K562 (cell line): ENCODE measurements at regions not wholly inside any gene's neighbourhood (a gene's known extent, or its start where the extent isn't known, plus 50 kb on each side); places are given as distances from the start of the nearest gene placed in this dataset.

Experiments
- MCM7 ChIP-seq, 2 experiments: fragments of 450-650 bp; IDR thresholded peaks; 2 replicates each; pipeline ENCODE4 v1.6.1; 2016 to 2018
- NFIC ChIP-seq: fragments of 450-650 bp; IDR thresholded peaks from 2 replicates; pipeline ENCODE4 v1.6.1; 2017; ENCODE audit warnings: mild to moderate bottlenecking, inconsistent platforms
- RBM25 ChIP-seq: fragments of 200-400 bp; formaldehyde crosslinking; IDR thresholded peaks from 2 replicates; pipeline ENCODE4 v1.6.1; 2018; ENCODE audit warnings: low read length, low read depth, moderate library complexity; ENCODE audit not compliant: severe bottlenecking
- ZNF347 ChIP-seq: fragments of 450-650 bp; formaldehyde crosslinking; IDR thresholded peaks from 2 replicates; pipeline ENCODE4 v1.4.0; 2020; ENCODE audit warnings: low read depth, mild to moderate bottlenecking, moderate library complexity
- ZNF668 ChIP-seq: fragments of 250-450 bp; sonication (Bioruptor Pico); IDR thresholded peaks from 2 replicates; pipeline ENCODE4 v1.8.0; 2022; ENCODE audit warnings: mild to moderate bottlenecking, inconsistent platforms
- TF ChIP-seq, protein P1 (sequence below): fragments of 450-650 bp; IDR thresholded peaks from 2 replicates; pipeline ENCODE4 v1.6.1; 2017; ENCODE audit warnings: antibody characterized with exemption, mild to moderate bottlenecking
- TF ChIP-seq, protein P2 (sequence below): fragments of 450-650 bp; formaldehyde crosslinking; IDR thresholded peaks from 2 replicates; pipeline ENCODE4 v1.4.0; 2022; ENCODE audit warnings: missing genetic modification characterization
- TF ChIP-seq, protein P3 (sequence below): sonication (generic); formaldehyde crosslinking; IDR thresholded peaks from 2 replicates; pipeline ENCODE4 v1.8.1; 2022; ENCODE audit warnings: missing genetic modification reagents

DNA sequence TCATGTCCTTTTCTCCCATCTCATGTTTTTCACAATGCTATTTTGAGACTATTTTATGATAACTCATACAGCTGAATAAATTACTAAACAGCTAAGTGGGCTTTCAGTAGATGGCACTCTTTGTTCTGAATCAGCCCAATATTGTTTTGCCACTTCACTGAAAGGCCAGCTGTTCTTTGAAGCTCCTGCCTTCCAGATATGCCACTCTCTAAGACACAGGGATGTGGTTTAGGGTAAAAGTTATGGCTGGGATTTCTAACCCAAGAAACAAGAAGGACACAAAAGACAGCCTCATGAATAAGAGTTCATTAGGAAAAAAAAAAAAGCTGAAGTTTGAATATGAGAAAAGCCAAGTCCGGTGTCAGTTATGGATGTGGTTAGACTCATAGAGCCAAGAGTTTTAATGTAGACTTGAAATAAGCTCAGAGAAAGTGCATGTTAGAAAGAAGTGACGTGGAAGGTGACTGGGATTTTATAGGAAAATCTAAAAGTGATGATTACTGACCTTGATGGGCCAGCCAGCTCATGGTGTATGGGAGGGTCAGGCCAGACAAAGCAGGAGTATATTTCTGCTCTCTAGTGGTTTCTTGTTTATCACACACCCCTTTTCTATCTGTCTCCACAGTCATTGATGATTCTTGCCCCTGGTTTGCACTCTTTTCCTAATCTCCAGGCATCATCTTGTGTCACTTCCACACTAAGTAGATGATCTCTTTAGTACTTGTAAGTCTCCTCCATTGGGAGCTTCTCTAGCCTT lies 488.5 kb downstream of the NR2F1-AS1 start (continued):
- TF ChIP-seq, protein P1, sequence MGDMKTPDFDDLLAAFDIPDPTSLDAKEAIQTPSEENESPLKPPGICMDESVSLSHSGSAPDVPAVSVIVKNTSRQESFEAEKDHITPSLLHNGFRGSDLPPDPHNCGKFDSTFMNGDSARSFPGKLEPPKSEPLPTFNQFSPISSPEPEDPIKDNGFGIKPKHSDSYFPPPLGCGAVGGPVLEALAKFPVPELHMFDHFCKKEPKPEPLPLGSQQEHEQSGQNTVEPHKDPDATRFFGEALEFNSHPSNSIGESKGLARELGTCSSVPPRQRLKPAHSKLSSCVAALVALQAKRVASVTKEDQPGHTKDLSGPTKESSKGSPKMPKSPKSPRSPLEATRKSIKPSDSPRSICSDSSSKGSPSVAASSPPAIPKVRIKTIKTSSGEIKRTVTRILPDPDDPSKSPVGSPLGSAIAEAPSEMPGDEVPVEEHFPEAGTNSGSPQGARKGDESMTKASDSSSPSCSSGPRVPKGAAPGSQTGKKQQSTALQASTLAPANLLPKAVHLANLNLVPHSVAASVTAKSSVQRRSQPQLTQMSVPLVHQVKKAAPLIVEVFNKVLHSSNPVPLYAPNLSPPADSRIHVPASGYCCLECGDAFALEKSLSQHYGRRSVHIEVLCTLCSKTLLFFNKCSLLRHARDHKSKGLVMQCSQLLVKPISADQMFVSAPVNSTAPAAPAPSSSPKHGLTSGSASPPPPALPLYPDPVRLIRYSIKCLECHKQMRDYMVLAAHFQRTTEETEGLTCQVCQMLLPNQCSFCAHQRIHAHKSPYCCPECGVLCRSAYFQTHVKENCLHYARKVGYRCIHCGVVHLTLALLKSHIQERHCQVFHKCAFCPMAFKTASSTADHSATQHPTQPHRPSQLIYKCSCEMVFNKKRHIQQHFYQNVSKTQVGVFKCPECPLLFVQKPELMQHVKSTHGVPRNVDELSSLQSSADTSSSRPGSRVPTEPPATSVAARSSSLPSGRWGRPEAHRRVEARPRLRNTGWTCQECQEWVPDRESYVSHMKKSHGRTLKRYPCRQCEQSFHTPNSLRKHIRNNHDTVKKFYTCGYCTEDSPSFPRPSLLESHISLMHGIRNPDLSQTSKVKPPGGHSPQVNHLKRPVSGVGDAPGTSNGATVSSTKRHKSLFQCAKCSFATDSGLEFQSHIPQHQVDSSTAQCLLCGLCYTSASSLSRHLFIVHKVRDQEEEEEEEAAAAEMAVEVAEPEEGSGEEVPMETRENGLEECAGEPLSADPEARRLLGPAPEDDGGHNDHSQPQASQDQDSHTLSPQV, result no peak
- TF ChIP-seq ZNF668 (no peak), MCM7 (IDR thresholded peaks at IDR 0.05) (no peak), NFIC (no peak), RBM25 (no peak), ZNF347 (CRISPR knock-in tag) (no peak)
- TF ChIP-seq, protein P2, sequence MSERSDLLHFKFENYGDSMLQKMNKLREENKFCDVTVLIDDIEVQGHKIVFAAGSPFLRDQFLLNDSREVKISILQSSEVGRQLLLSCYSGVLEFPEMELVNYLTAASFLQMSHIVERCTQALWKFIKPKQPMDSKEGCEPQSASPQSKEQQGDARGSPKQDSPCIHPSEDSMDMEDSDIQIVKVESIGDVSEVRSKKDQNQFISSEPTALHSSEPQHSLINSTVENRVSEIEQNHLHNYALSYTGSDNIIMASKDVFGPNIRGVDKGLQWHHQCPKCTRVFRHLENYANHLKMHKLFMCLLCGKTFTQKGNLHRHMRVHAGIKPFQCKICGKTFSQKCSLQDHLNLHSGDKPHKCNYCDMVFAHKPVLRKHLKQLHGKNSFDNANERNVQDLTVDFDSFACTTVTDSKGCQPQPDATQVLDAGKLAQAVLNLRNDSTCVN, result no peak
- TF ChIP-seq, protein P3, sequence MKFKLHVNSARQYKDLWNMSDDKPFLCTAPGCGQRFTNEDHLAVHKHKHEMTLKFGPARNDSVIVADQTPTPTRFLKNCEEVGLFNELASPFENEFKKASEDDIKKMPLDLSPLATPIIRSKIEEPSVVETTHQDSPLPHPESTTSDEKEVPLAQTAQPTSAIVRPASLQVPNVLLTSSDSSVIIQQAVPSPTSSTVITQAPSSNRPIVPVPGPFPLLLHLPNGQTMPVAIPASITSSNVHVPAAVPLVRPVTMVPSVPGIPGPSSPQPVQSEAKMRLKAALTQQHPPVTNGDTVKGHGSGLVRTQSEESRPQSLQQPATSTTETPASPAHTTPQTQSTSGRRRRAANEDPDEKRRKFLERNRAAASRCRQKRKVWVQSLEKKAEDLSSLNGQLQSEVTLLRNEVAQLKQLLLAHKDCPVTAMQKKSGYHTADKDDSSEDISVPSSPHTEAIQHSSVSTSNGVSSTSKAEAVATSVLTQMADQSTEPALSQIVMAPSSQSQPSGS (CRISPR knock-in tag), result no peak
